GM15510 (cell line): ENCODE measurements at regions not wholly inside any gene's neighbourhood (a gene's known extent, or its start where the extent isn't known, plus 50 kb on each side); places are given as distances from the start of the nearest gene placed in this dataset.

Source experiments
- POLR2A ChIP-seq: IDR thresholded peaks from 3 replicates; pipeline ENCODE4 v1.6.1; 2011; ENCODE audit warnings: borderline replicate concordance; ENCODE audit not compliant: insufficient read length; ENCODE audit errors: extremely low read depth

DNA sequence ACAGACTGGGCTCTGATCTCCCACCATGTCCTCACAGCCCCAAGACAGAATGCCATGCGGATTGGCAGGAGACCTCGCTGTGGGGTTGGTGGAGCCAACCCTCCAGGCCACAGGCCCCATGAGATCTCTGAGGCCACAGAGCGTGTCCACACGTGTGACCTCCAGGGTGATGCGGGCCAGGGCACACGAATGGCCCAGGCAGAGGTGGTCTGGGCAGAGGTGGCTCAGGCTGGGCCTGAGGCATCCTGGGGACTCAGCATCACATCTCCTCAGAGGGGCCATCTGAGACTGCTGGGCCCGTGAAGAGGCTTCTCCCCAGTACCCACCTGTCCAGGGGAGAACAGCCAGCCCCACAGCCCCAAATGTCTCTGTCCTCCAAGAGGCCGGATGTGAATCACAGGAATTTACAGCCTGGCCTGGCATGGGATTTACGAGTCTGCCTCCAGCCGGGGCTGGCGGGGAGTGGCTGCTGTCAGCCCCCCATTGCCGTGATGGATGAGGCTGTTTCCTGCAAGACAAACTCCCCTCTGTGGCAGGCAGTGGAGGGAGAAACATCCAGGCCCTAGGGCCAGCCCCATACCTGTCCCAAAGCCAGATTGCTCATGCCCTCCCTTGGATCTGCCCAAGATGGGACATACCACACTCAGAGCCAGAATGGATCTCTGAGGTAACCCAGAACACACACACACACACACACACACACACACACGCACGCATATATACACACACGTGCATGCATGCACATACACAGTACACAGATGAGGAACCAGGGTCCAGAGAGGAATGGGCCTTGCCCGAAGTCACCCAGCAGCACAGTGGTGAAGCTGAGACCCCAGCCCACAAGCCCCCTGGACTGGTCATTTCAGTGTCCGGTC lies 208.3 kb downstream of the TBC1D2B start:
- no peak for TF ChIP-seq POLR2A

DNA sequence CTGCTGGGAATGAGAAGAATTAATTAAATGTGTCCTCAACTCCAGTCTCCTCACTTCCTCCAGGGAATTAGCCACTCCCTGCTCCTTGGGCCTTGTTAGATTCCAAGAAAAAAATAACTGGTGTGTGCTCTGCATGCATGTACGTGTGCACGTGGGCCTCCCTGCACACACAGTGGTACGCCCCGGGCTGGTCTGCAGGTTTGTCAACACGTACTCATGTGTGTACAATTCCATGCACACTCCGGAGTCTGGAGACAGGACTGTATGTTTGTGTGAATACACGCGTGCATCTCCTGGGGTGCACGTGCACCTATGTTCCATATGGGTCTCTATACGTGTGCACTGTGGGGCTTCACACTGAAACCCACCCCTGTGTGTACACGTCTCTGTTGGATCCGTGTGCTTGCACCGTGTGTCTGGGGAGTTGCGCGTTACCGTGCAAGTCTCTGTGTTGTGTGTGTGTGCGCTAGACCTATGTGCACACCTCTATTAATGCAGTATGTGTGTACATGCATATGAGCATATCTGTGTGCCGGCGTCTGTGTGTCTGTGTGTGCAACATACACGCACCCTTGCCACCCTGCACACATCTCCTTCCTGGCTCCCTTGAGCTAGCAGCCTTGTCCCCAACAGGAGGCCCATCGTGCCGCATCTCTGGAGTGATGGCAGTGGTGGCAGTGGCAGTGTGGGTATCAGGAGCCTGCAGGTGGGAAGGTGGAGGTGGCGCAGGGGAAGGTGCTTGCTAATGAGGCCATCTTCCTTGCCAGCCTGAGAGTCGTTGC lies 210.1 kb downstream of the TBC1D2B start:
- TF ChIP-seq POLR2A, result no peak

DNA sequence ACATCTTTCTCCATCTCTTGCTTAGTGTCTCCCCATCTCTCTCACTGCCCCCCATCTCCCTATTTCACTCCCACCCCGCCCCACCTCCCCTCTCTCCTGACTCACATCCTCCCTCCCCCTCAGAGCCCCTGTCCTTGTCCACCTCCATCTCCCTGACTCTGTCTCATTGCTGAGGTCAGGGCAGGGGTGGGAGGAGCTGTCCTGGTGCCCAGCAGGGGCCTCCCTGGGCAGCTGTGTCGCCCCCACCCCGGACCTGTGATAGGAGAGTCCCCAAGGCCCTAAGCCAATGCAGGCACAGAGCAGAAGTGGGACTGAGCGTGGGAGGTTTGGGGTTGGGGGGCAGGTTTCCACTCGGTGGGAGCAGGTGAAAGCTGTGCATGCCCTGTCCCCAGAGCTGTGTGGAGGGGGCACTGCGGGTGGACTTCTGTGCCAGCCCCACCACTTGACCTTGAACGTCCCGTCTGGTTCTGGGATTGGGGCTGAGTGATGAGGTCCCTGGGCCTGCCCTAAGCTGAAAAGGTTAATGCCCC lies 210.8 kb downstream of the TBC1D2B start:
- TF ChIP-seq POLR2A, result no peak

DNA sequence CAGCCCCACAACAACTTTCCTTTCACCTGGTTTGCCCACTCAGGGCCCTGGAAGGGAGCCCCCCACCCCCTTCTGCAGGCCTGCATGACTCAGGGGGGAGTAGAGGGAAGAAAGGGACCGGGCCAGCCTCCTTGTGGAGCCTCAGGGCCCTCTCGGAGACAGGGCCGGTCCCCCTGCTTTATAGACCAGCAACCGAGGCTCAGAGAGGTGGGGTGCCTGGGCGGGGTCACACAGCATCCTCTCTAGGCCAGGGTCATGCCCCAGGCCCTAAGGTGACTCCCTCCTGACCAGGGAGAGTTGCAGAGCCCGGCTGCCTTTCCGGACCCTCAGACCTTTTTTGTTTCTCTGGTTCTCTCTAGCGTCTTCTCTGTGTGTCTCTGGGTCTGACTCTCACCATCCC lies 211.3 kb downstream of the TBC1D2B start:
- TF ChIP-seq POLR2A, result no peak

DNA sequence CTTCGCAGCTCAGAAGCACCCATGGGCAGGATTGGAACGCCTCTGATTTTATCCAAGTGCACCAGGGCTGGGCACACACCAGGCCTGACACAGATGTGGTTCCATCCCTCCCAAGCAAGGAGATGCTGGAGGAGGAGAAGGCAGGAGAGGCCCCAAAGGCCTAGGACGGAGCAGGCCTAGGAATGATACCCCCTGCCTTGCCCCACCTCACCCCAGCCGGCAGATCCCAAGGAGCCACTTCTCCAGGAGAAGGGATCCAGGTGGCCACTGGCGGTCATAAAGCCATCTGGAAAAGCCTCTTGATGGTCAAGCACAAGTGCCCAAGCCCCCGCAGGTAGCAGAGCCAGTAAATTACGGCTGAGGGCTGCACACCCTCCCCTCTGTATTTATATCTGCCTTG lies 211.8 kb downstream of the TBC1D2B start:
- TF ChIP-seq POLR2A, result no peak

DNA sequence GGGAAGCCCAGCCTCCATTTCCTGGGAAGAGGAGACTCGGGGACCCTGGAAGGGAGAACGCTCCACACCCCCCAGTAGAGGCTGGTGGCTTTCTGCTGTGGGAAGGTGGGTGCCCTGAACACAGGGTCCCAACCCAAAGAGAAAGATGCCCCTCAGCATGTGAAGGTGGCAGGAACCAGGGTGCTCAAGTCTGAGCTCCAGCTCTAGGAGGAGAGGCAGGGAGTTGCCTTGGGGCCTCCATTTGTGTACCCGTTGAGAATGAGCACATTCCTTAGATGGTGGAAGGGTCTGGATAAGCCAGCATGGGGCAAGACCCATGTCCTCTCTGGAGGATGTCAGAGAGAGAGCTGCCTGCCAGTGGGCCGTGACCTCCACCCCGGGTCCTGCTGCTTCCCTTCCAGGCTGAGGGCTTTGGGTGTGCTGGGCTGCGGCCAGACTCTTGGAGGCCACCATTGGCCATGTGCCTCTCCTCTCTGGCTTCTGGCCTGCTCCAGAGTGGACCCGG lies 212.4 kb downstream of the TBC1D2B start:
- no peak for TF ChIP-seq POLR2A

DNA sequence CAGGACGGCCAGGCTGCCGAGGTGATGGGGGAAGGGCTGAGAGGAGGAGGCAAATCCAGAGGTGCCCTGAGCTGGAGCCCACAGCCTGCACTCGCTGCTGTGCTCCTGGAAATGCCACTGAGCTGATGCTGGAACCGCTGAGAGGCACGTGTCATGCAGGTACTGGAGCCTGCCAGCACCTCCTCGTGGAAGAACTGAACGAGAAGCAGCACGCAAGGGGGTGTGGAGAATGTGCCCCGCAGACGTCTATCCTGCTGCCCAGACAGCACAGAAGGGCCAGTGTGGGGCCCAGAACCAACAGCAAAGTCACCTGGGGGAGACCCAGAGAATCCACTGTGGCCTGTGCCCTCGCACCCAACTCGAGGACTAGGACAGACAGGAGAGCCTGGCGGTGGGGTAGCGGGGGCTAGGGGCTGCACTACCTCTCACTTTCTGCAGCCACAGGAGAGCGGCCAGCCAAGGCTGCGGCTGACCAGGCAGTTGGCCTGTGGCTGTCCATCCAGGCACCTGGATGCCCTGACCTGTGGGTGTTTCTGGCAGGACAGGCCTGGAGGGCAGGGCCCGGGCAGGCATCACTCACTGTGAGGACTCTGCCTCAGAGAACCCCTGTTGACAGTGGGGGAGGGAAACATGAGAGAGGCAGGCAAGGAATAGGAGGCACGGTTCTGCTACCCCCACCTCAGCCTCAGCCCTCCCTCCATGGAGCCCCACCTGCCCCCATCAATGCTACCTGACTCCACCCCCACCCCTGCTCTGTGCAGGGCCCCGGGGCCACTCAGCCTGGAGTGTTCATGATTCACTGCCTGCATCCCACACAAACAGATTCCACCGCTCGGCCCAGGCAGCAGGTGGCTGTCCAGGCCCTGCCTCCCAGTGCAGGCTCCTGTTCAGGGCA lies 213.1 kb downstream of the TBC1D2B start:
- TF ChIP-seq POLR2A, result no peak

DNA sequence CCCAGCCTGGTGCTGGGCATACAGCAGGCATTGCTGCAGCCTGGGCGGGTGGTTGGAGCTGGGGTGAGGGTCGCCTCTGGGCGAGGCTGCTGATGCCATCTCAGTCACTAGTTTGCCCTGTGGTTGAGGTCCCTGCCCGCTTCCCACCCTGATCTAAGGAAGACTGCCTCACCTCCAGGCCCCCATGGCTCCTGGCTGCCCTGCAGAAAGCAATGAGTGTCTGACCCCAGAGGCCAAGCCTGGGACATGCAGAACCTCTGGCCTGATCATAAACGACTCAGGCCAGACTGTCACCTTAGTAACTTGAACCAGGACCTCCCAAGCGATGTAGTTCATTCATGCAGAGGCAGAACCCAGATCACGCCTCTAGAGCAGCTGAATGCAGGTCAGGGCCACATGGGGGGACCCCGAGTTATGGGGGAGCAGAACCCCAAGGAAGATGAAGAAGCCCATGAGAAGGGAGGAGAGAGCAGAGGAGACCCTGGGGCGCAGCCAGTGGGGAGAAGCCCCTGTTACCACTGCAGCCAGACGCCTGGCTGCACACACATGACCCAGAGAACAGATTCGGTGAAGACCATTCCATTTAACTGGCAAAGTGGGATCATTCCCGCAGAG lies 213.9 kb downstream of the TBC1D2B start:
- TF ChIP-seq POLR2A, result no peak

DNA sequence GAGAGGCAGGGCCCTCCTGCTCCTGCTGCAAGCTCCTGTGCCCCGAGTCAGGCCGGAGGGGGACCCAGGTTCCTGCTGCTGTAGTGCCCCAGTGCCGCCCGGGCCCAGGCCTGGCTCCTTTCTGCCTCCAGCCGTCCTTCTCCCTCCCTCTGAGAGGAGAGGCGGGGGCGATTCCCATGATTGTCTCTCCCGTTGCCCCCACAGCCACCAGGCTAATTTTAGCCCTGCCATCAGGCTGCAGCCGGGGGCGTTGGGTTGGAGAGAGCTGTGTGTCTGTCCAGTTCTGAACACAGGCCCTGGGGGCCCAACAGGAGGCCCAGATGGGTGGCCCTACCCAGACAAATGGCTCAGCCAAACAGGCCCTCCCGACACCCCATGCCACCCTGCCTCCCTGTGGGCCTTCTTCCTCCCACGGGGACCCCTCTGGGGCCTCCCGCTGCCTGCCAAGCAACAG lies 214.8 kb downstream of the TBC1D2B start:
- no peak for TF ChIP-seq POLR2A

DNA sequence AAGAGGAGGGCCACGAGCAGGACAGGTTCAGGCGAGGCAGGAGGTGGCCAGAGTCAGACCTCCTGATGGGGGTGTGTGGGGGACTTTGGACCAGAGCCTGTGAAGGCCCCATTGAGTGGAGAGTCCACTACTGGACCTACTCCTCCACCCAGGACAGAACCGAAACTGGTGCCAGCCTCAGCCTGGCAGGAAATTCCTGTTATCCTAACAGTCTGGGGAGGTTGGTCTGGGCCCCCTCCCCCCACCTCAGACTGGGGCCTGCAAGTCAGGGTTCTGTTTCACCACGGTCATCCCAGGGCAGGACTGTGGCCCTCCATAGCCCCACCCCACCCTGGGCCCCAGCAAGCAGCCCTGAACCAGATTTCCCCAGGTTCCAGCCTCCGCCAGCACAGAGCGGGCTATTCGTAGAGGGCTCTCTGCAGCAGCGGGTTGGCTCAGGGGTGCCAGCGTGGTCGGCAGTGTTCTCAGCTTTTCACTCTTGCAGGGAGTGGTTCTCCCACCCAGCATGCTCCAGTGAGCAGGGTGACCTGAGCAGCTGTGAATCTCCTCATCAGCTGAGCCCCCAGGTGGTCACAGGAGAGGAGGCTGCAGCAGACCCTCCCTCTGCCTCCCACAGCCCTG lies 217.3 kb downstream of the TBC1D2B start:
- TF ChIP-seq POLR2A, result no peak

DNA sequence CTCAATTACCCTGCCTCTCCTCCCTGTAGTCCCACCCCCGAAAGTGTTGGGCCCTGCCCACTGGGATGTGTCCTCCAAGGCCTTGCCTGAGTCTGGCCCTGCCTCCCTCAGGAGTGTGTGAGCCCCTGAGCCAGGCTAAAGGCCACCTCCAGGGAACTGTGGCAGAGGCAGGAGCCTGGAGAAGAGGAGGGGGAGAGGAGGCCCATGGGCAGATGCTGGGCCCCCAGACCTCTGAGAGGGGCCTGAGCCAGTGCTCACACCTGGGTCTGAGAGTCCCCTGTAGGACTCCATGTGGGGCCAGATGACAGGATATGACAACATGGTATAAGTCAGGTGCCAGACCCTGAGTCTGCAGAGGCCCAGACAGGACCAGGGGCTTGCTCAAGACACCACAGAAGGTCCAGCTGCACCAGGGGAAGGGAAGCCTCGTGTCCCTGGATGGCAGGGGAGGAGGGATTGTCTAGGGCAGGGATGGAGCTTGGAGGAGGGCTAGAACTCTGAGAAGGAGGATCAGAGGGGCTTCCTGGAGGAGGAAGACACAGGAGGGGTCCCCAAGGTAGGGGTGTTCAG lies 217.9 kb downstream of the TBC1D2B start:
- no peak for TF ChIP-seq POLR2A

DNA sequence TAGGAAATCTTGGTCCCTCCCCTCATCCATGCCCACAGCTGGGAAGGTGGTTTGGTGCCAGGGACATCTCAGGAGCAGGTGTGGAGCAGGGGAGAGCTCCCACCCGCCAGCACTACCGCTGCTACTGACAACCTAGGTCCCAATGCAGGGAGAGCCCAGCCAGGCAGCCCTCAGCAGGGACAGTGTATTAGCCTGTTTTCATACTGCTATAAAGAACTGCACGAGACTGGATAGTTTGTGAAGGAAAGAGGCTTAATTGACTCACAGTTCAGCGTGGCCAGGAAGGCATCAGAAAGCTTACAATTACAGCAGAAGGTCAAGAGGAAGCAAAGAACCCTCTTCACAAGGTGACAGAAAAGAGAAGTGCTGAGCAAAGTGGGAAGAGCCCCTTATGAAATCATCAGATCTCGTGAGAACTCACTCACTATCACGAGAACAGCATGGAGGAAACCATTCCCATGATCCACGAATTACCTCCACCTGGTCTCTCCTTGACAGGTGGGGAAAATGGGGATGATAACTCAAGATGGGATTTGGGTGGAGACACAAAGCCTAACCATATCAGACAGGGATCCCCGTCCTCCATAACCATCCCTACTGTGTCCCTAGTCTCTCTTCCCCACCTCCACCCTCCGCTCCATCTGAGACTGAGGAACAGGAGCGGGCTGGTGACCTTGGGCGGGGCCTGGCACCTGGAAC lies 218.6 kb downstream of the TBC1D2B start:
- TF ChIP-seq POLR2A, result no peak
